GM19025 (cell line): ENCODE measurements at regions not wholly inside any gene's neighbourhood (a gene's known extent, or its start where the extent isn't known, plus 50 kb on each side); places are given as distances from the start of the nearest gene placed in this dataset.

ENCODE experiments used
- ATAC-seq: cut with Tn5 transposase; IDR thresholded peaks from one replicate; pipeline ENCODE4 v1.9.1; 2021; ENCODE audit warnings: mild to moderate bottlenecking, low read depth, moderate library complexity; ENCODE audit not compliant: unreplicated experiment

DNA sequence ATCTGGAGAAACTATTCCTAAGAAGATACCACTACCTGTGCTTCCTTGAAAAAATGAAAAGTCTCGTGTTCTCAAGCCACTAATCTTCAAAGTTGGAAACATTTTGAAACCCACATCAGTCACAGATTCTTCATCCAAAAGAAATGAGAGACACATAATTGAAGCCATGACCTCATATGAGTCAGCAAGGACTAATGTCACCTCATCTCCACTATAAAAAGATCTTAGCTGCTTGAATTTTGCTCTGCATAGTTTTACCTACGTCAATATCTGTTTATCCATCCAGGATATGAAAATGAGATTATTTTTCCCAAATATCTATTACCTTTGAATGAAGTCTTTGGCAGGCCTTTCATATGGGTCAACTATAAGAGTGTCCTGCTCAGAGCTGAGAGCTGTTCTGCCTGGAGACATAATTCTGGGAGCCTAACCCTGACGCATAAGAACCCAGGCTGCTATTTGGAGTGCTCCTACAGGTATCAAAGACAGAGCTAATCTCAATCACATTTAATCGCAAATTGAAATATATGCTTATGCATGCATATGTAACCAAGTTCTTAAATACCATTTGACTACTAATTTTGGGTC, 312.5 kb upstream of the PKN2 start:
- no peak for ATAC-seq

DNA sequence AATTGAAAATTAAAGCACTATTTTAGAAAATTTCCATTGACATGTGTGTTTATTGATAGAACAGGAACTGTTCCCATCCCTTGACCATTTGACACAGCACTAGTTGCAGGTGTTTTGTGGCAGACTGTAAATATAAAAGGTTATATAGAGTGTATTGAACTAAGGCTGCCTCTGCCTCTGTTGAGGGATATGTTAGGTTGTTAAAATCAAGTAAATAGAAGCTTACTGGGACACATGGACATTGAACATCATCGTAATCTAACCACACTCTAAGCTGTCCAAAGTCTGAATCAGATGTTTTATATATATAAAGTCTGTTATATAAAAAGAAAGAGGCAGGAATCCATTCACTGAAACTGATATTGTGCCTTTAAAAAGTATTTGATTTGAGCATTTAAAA, 308.1 kb upstream of the PKN2 start:
- no peak for ATAC-seq

DNA sequence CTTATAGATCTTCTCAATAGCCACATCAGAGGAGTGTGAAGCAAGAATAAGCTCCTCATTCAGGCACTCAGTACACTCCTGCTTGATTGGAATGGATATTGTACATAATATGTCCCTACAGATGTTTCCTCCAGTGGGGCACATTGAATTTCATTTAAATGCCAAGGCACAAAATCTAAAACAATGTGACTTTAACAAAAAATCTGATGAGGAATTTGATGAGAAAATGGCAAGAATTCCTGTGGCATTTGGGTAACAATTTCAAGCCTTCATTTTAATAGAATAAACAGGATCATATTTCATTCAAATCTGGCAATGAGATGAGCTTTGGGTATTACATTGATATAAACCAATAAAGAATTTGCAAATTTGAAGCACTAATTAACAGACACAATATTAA, 307.7 kb upstream of the PKN2 start:
- ATAC-seq, result no peak

DNA sequence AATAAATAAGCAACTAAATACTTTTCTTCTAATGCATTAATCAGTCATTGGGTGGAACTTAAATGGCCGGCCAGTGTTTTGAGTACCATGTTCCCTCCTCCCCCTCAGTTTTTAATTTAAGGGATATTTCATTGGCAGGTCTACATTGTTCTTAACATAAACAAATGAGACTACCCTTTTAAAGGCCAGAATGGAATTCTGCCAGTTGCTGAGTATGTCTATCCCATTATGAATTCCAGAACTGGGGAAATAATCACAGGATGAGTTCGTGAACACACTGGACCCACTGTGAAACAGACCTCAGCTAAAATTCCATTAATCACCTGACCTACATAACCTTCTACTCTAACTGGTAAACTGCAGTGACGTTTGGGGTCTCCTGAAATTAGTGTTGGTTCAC, 305.5 kb upstream of the PKN2 start:
- no peak for ATAC-seq

DNA sequence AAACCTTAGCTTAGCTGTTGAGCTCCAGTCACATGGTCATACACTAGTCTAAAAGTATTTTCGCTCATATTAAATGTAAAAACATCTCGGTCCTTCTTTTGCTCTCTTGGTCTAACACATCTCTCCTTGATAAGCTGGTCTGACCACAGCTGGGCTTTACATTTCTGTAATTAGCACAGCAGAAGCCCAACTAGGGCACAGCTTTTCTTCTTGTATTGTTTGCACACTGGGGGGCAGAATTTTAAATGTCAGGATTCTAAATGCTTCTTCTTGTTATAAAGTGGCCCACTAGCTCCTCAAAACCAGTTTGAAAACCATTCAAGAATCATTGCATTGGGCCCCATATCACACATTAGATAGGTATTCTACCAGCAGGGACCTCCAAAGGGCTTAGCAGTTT, 289.1 kb upstream of the PKN2 start:
- ATAC-seq, result no peak

DNA sequence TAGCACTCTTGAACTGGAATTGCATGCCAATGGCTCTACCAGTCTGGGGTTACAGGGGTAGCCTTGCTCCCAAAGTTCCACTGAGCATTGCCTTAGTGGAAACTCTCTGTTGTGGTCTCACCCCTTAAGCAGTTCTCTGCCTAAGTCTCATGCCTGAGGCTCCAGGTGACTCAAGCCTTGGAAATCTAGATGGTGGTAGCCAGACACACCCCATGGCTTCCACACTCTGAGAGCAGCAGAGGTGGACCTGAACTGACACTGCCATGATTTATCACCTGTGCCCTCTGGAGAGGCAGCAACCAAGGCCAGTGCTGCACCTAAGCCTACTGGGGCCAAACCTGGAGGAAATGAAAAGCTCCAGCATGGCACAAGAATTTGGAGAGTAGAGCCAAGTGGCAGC, 285.7 kb upstream of the PKN2 start:
- no peak for ATAC-seq

DNA sequence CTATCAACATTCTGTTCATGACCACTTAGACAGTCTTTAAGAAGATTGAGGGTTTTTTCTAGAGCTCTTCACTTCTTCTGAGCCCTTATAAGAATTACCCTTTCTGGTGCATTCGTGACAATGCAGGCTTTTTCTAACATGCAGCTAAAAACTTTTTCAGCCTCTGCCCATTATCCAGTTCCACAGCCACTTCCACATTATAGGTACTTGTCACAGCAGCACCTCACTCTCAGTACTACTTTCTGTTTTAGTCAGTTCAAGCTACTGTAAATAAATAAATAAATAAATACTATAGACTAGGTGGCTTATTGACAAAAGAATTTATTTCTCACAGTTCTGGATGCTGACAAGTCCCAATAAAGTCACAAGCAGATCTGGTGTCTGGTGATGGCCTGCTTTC, 284.4 kb upstream of the PKN2 start:
- ATAC-seq, result peak; percentile 37

DNA sequence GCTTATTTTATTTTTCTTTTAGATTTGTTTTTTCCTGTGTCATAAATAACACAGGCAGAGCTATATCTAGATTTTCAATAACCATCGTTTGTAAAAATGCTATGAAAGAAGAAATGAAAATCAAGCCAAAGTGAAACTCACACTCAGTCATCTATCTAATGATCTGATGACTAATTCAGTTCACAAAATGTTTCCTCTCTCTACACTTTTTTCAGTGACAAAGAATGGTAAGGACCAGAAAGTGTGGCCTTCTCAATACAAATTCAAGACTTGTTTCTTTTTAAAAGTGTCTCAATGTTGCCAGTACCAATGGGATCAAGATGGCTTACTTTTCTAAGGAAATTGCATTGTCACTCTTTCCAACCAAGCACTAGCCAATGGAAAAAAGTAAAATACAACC, 282.8 kb upstream of the PKN2 start:
- peak; percentile 76 for ATAC-seq

DNA sequence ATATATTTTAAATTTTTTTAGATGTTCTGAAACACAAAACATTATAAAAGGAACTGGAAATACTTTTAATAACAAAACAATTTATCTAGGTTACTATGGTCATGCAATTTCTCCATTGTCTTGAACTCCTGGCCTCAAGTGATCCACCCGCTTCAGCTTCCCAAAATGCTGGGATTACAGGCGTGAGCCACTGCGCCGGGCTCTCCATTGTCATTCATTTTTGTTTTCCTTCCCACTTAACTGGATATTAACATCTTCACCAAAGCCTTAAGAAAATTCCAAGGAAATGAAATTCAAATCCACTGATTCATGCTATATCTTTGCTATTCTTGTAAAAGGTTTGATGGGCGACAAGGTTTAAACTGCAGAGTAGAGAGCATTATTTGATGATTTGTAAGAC, 279.5 kb upstream of the PKN2 start:
- ATAC-seq, result no peak

DNA sequence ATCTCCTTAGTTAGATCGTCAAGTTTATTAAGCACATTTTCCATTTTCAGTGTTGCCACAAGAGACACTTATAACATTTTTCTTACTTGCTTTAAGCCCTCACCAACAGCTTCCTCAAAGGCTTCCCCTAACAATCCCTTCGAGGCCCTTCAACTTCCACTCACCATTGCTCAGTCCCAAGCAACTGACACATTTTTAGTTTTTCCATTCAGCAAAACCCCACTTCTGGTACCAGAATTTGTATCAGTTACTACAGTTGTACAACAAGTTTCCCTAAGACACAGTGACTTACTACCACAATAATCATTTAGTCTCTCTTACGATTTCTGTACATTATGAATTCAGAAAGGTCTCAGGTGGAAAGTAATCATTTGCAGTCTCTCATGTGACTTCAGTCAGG, 276.8 kb upstream of the PKN2 start:
- no peak for ATAC-seq

DNA sequence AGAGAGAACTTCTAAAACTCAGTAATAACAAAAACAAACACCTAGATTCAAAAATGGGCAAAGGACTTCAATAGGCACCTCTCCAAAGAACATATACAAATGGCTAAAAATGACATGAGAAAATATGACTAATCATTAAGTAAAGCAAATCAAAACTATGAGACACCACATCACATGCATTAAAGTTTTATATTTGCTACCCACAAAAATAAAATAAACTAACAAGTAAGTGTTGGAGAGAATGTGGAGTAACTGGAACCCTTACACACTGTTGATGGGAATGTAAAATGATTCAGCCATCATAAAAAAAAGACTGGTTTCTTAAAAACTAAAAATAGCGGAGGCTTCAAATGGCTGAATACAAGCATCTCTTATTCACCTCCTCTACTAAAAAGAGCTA, 262.1 kb upstream of the PKN2 start:
- ATAC-seq, result no peak

DNA sequence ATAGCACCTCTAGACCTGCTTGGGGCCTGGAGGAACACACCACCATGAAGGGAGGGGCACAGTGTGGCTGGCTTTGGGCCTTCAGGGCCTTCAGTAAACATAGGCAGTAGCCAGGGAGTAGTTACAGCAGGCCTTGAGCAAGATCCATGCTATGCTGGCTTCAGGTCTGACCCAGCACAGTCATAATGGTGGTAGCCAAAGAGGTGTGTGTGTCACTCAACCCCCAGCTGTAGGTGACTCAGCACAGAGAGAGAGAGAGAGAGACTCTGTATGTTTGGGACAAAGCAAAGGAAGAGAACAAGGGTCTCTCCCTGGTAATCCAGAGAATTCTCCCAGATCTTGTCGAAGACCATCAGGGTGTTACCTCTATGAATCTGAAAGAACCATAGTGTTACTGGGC, 250.5 kb upstream of the PKN2 start:
- ATAC-seq, result no peak

DNA sequence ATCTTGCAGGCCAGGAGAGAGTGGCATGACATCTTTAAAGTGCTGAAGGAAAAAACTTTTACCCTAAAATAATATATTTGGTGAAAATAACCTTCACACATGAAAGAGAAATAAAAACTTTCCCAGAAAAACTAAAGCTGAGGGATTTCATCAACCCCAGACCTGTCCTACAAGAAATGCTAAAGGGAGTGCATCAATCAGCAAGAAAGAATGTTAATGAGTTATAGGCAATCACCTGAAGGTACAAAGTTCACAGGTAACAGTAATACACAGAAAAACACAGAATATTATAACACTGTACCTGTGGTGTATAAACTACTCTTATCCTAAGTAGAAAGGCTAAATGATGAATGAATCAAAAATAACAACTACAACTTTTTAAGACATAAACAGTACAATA, 249.2 kb upstream of the PKN2 start:
- no peak for ATAC-seq

DNA sequence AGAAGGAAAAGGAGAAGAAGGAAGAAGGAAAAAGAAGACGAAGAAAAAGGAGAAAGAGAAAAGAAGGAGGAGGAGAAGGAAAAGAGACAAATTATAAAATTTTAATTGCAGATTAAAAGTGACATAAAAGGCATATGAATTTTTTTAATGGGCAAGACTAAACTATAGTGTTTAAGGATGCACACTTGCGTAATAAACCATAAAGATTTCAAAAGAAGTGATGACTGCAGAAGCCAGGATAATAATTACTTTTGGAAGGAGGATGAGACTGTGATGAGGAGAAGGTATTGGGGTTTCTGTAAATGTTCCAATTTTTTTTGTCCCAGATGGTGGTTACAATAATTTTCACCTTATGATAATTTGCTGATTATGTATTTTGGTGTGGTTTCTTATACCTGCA, 243.1 kb upstream of the PKN2 start:
- ATAC-seq, result no peak

DNA sequence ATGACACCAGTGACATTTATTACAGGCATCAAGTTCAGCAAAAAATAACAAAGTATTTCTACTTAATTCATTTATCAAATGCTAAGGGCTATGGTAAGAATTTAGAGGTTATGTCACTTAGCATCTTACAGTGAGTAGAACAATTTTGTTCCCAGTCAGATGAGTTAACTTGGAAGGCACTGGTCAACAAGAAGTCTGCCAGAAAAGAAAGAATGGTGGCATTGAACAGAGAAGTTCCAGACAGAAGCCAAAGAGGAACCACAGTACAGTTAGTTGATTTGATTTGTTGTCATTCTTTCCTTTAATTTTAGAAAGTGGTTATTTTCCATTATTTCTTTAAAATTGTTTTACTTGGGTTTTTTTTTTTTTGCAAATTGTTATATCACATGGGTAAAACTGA, 232.2 kb upstream of the PKN2 start:
- no peak for ATAC-seq

DNA sequence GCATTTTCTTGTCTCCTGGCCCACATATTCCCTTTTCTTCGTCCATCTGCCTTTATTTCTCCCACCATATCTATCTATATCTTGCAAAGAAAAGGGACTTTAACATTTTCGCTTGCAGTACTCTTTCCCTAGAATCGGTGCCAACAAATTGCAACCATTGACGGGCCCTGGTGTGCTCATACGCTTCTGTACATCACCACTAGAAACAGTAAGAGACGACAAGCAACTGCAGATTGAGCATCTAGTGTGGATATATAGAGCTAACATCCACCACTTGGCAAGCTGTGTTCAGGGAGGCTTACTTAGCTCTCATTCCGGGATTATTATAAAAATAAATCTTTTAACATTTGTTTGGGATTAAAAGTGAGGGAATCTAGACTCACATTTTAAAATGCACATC, 230.8 kb upstream of the PKN2 start:
- no peak for ATAC-seq

DNA sequence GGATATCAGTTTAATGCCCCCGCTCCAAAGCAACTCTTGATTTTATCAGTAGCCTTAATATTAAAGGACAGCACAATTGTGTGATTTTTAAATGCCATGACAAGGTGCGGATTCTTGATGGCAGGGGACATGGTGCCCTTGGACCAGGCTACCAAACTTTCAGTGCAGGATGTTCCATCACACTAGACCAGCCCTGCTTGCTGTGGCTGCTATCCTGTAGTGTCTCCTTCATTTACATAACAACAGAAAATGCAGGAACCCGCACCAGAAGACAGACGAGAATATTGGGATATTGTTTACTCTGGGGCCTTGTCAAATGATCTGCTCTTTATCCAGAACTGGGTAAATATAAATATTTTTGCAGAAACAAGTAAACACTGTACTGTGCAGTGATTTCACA, 229.3 kb upstream of the PKN2 start:
- no peak for ATAC-seq

DNA sequence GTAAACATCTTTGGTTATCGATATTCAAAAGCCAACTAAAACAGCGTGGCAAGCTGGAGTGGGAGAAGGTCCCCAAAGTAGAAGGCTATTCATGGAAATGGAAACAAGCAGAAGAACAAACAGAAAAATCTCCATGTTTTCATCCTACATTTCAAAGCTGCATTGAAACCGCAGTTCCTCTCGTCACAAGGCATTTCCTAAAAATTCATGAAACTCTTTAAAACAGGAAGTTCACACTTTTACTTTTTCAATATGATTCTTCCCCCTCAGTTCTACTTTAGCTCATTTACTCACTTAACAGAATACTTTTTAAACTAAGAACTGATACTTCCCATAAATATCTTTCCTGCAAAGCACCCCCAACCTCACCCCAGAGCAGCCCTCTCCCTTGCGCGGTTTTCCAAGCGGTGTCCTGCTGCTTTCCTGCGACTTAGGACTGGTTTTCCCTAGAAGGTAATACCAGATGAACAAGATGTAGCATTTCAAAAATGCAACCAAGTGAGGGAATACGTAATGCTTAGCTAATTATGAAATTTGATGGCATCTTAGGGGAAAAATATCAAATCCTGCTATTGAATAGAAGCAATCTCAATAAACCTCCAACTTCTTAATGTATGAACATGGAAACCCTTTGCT, 228.3 kb upstream of the PKN2 start:
- ATAC-seq, result no peak

DNA sequence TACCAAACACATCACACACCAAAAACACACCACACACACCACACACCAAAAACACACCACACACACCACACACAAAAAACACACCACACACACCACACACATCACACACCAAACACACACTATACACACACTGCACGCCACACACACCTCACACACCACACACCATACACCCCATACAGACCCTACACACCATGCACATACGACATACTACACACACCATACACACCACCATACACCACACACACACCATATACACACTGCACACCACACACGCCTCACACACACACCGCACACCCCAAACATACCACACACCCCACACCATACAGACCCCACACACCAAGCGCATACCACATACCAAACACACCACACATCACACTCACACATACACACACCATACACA, 226.9 kb upstream of the PKN2 start:
- no peak for ATAC-seq

DNA sequence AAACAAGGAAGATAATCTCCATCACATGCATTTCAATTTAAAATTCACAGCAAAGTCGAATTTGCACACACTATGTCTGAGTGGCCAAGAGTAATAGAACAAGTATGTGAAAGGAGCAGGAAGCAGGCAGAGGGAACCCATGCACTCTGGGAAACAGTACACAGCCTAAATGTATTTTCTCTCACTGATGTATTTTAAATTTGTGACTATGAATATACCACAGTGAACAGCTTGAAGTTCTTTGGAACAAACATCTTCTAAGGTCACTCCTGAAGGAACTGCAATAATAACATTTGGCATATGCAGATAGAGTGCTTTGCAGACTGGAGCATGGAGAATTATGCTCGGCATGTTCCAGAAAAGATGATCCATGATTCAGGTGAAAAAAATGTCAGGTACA, 223.1 kb upstream of the PKN2 start:
- no peak for ATAC-seq

DNA sequence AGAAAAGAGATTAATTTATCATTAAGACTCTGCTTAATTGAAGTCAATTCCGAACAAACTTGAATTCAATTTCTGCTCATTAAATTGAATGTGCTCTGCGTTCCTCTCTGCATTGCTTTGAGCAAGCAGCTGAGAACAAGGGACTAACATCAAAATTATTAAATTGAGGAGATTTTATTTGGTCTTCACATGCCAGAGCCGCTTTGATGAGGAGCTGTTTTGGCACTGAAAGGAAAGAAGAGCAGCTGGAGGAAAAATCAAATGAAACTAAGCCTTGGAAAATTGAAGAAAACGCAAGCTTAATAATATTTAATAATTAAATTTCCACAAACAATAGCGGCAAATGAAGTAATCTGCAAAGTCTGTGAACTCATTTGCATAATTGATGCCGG, 222.0 kb upstream of the PKN2 start:
- no peak for ATAC-seq

DNA sequence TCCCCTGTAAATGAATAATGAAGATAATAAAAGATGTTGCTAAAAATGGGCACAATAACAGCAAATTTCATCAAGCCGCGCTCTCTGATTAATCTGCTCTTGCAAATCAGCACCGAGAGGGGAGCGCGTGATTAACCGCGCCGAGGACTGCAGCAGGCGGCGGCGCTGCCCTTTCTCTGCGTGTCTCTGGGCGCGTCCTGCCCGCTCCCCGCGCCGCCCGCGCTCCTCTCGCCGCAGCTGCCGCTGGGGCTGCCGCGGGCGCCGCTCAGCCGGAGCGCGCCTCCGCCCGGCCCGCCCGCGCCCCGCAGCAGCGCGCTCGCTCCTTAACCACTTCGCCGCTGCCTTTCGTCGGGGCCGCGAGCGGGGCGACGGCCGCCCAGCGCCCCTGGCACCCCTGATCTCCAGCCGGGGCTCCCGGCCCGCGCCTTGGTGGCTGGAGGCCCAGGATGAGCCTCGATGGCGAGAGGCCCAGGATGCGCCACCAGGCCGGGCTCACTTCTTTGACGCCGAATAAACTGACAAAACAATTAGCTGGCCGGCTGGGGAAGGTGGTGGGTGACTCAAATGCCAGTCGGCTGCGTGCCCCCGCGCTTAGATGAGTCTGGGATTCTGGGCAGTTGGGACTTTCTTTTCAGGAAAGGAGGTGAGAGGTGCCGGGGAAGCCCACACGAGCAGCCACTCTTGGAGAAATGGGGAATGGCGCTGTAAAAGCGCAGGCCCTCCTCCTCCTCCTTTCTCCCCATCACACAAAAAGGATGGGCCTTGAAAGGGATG, 221.4 kb upstream of the PKN2 start:
- no peak for ATAC-seq
